22Rv1 (cell line): ENCODE measurements at regions not wholly inside any gene's neighbourhood (a gene's known extent, or its start where the extent isn't known, plus 50 kb on each side); places are given as distances from the start of the nearest gene placed in this dataset.

ENCODE experiments used
- CTCF ChIP-seq: fragments of 450-650 bp; IDR thresholded peaks from 2 replicates; pipeline ENCODE4 v1.5.1; 2017; ENCODE audit warnings: mild to moderate bottlenecking
- ZFX ChIP-seq: fragments of 450-650 bp; IDR thresholded peaks from 2 replicates; pipeline ENCODE4 v1.6.1; 2017; ENCODE audit warnings: antibody characterized with exemption, borderline replicate concordance

GRCh38 chr3:147189016-147189415, 217.3 kb downstream of the ZIC4 start:
- no peak for TF ChIP-seq CTCF
- no peak for TF ChIP-seq ZFX
